Psoas muscle (tissue), 7 donors: ENCODE measurements at regions not wholly inside any gene's neighbourhood (a gene's known extent, or its start where the extent isn't known, plus 50 kb on each side); places are given as distances from the start of the nearest gene placed in this dataset.

ENCODE experiments used
- ATAC-seq, 4 donors: fragments of 200-7000 bp; cut with Tn5 transposase; one replicate each; pipeline ENCODE4 v1.9.1; 2020; ENCODE audit warnings: moderate library complexity in 3 of 4, mild to moderate bottlenecking in 2 of 4
- DNase-seq, 2 donors: peaks; one replicate each; pipeline ENCODE4 v3.0.0-alpha.2; 2020
- H3K27ac ChIP-seq: fragments of 200-600 bp; one replicate; pipeline ENCODE4 v1.8.0; 2022
- H3K27me3 ChIP-seq, 3 donors: fragments of 200-600 bp in 1 of 3; one replicate each; pipeline versions ENCODE4 v1.6.1 to v1.8.0; 2013 to 2022; ENCODE audit warnings: low read length in 2 of 3, mild to moderate bottlenecking in 2 of 3, moderate library complexity in 1 of 3; ENCODE audit not compliant: insufficient read depth in 3 of 3
- H3K36me3 ChIP-seq, 2 donors: fragments of 200-600 bp in 1 of 2; one replicate each; pipeline versions ENCODE4 v1.6.1 to v1.8.0; 2013 to 2022; ENCODE audit warnings: low read depth in 1 of 2, mild to moderate bottlenecking in 1 of 2, moderate library complexity in 1 of 2; ENCODE audit not compliant: insufficient read depth in 1 of 2
- H3K4me1 ChIP-seq: fragments of 200-600 bp; one replicate; pipeline ENCODE4 v1.8.0; 2022
- H3K4me3 ChIP-seq: fragments of 200-600 bp; one replicate; pipeline ENCODE4 v1.8.0; 2022; ENCODE audit warnings: mild to moderate bottlenecking
- H3K9me3 ChIP-seq: fragments of 200-600 bp; one replicate; pipeline ENCODE4 v1.8.0; 2022
- WGBS, 3 donors: extraction: QIAGEN DNeasy Blood & Tissue Kit; methylation state at CpG; one replicate each; pipeline versions ENCODE4 v1.1.6 to v1.1.7; 2013; 5-methylcytosine and 5-hydroxymethylcytosine counted together
- intact Hi-C, 2 donors: fragments of 100-400 bp; cut with DNase I; formaldehyde crosslinking; loops; one replicate each; pipeline versions ENCODE4 v1.11.0 to v1.14.2; 2022
- TF ChIP-seq, protein P1 (sequence below): fragments of 200-600 bp; IDR thresholded peaks from one replicate; pipeline ENCODE4 v1.8.0; 2022; ENCODE audit warnings: antibody characterized with exemption
- donor health status: healthy with polysubstance abuse.
- donor health status: DM: no; HTN: no; CAD: no; lungs with moderate emphysema.
- donor health status: Bipolar disorder and iron deficiency.
- donor health status: healthy.
- donor health status: DM: yes; HTN: yes; CAD: no.
- donor health status: DM: no; HTN: no; CAD: no.
- donor health status: DM: yes; HTN: yes; CAD: no.

DNA sequence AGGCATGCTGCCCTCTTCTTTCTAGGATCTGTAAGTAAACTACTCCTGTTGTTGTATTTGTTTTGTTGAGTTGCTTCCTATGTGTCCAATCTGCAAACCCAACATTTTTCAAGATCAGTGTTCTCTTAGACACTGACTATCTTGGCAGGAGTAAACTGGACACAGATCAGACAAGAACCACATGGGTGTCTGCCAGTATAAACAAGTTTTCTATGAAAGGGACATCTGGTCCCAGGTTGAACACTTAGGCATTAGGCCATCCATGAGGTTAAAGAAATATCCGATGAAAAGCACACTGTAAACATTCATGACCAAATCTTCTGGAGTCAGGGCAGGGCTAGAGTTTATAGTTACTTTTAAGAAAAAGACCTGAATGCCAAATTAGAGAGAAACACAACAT lies 441.8 kb downstream of the NYAP2 start:
- TF ChIP-seq, protein P1, sequence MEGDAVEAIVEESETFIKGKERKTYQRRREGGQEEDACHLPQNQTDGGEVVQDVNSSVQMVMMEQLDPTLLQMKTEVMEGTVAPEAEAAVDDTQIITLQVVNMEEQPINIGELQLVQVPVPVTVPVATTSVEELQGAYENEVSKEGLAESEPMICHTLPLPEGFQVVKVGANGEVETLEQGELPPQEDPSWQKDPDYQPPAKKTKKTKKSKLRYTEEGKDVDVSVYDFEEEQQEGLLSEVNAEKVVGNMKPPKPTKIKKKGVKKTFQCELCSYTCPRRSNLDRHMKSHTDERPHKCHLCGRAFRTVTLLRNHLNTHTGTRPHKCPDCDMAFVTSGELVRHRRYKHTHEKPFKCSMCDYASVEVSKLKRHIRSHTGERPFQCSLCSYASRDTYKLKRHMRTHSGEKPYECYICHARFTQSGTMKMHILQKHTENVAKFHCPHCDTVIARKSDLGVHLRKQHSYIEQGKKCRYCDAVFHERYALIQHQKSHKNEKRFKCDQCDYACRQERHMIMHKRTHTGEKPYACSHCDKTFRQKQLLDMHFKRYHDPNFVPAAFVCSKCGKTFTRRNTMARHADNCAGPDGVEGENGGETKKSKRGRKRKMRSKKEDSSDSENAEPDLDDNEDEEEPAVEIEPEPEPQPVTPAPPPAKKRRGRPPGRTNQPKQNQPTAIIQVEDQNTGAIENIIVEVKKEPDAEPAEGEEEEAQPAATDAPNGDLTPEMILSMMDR = no peak
- Histone ChIP-seq H3K27me3 (no peaks in the 10 kb centered on the region), H3K9me3 (no peaks in the 10 kb centered on the region), H3K4me1 (no peaks in the 10 kb centered on the region), H3K4me3 (no peak overlapping the region), H3K27ac (no peak overlapping the region), H3K36me3 (no peaks in the 10 kb centered on the region)
- intact Hi-C loops = no loop called here
- DNase-seq = no peak
- peak in 1 of 4 donors; percentile 33 for ATAC-seq
- WGBS, 3 donors = 28 to 40% (median 29%) methylated on average over 1 of the region's 1 CpG

DNA sequence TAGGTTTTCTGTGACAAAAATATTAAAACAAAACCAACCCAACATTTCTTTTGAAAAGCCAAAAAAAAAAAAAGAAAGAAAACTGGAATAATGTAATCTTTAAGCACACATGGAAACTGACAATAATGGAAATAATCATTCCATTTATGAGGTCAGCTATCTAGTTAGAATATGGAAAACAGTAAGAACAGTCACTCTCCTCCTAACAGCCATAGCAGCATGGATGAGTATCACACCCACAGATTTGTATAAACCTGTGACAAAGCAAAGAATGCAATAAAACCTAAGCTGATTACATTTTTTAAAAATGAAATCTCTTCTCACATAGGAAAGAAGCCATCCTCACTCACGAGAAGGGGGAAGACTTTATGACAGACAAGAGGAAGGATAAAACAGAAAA lies 437.8 kb downstream of the NYAP2 start:
- WGBS, 3 donors = 75 to 89% (median 87%) methylated on average over 1 of the region's 1 CpG
- Histone ChIP-seq H3K9me3 (no peaks in the 10 kb centered on the region), H3K4me1 (no peaks in the 10 kb centered on the region), H3K36me3 (no peaks in the 10 kb centered on the region), H3K27ac (no peak overlapping the region), H3K4me3 (no peak overlapping the region), H3K27me3 (no peaks in the 10 kb centered on the region)
- ATAC-seq (no peak), DNase-seq (no peak)
- intact Hi-C loops = no loop called here
- TF ChIP-seq, protein P1 = no peak

DNA sequence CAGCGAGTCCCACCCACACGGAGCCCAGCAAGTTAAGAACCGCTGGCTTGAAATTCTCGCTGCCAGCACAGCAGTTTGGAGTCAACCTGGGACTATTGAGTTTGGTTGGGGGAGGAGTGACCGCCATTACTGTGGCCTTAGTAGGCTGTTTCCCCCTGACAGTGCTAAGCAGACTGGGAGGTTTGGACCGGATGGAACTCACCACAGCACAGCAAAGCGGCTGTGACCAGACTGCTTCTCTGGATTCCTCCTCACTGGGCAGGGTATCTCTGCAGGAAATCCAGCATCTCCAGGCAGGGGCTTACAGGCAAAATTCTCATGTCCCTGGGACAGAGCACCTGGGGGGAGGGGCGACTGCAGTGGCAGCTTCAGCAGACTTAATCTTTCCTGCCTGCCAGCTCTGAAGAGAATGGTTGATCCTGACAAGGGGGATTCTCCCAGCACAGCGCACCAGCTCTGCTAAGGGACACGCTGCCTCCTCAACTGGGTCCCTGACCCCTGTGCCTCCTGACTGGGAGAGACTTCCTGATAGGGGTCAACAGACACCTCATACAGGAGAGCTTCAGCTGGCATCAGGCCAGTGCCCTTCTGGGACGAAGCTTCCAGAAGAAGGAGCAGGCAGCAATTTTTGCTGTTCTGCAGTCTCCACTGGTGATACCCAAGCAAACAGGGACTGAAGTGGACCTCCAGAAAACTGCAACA lies 425.4 kb downstream of the NYAP2 start:
- intact Hi-C loops = no loop called here
- Histone ChIP-seq H3K4me1 (no peaks in the 10 kb centered on the region), H3K36me3 (no peaks in the 10 kb centered on the region), H3K27me3 (no peaks in the 10 kb centered on the region), H3K27ac (no peak overlapping the region), H3K9me3 (no peaks in the 10 kb centered on the region), H3K4me3 (no peak overlapping the region)
- ATAC-seq = no peak
- no peak for DNase-seq
- WGBS, 3 donors = 89 to 91% (median 91%) methylated on average over 11 of the region's 11 CpGs
- TF ChIP-seq, protein P1 = no peak

DNA sequence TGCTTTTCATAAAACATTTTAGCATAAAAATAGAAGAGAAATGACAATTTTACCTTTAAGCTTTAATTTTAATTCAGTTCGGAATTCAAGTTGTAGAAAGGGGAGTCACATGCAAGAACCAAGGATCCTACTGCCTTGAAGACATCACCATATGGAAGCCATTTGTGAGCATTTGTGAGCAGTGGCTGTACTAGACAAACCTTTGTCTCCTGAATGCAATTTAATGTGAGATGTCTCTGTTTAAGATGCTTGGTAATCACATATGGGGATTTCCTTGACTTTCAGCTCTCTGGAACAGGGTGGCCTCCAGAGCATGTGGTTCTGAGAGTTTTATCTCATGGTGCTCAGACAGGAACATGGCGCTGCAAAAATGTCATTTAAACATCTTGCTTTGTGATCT lies 421.8 kb downstream of the NYAP2 start:
- H3K27me3 ChIP-seq = no peaks in the 10 kb centered on the region
- ATAC-seq (no peak), DNase-seq (no peak)
- H3K4me3 ChIP-seq = no peak overlapping the region
- no peaks in the 10 kb centered on the region for H3K36me3 ChIP-seq
- no peak overlapping the region for H3K27ac ChIP-seq
- TF ChIP-seq, protein P1 = no peak
- intact Hi-C loops = no loop called here
- WGBS, 3 donors = 80 to 85% (median 81%) methylated on average over 2 of the region's 2 CpGs
- H3K9me3 ChIP-seq = no peaks in the 10 kb centered on the region
- no peaks in the 10 kb centered on the region for H3K4me1 ChIP-seq

DNA sequence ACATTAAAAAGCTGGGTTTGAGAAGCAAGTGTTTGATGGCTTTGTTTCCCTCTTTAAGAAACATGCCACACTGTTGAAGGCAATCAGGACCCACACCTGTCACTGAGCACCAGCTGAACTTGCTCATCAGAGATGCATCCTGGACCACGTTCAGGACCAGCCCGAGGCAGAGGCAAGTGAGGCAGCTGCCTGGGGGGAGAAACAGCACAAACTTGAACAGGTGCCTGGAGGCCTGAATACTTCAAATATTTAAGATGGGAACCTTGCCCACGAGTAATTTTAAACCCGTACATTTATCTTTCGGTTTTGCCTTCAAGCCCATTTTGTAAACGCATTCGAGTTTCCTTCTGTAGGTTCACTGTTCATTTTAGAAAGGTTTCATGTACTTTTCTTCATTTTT lies 421.3 kb downstream of the NYAP2 start:
- peak in 1 of 4 donors; percentile 56 for ATAC-seq
- Histone ChIP-seq H3K27ac (no peak overlapping the region), H3K36me3 (no peaks in the 10 kb centered on the region), H3K9me3 (no peaks in the 10 kb centered on the region), H3K4me3 (no peak overlapping the region), H3K4me1 (no peaks in the 10 kb centered on the region), H3K27me3 (no peaks in the 10 kb centered on the region)
- intact Hi-C loops = no loop called here
- TF ChIP-seq, protein P1 = no peak
- no peak for DNase-seq
- WGBS, 3 donors = 26 to 31% (median 28%) methylated on average over 7 of the region's 7 CpGs
